ENCODE measurements at regions not wholly inside any gene's neighbourhood (a gene's known extent, or its start where the extent isn't known, plus 50 kb on each side); places are given as distances from the start of the nearest gene placed in this dataset.

- H3K9me3 ChIP-seq (ENCODE audit: control insufficient read depth, insufficient read depth, low read depth, low read length): no peaks in the 10 kb centered on the region
- no peak overlapping the region for H3K4me3 ChIP-seq (ENCODE audit: low read depth, low read length)
- POLR2A ChIA-PET: interaction anchor here (0.5 kb wide), 1 partner anchor 19 kb away, joined by 5 read pairs; no protein-coding TSS in a partner anchor
- TF ChIP-seq EGR2 (tag by site-specific recombination; IDR thresholded peaks at IDR 0.05; ENCODE audit: low read depth) (no peak), ZFHX2 (tag by site-specific recombination; conservative IDR thresholded peaks at IDR 0.05) (no peak), ZNF510 (tag by site-specific recombination; IDR thresholded peaks at IDR 0.05; ENCODE audit: insufficient replicate concordance) (no peak), OSR2 (tag by site-specific recombination; IDR thresholded peaks at IDR 0.05) (no peak), MYNN (tag by site-specific recombination; IDR thresholded peaks at IDR 0.05; ENCODE audit: borderline replicate concordance) (no peak), ZNF404 (tag by site-specific recombination; IDR thresholded peaks at IDR 0.05) (no peak), ZNF354C (tag by site-specific recombination; IDR thresholded peaks at IDR 0.05; ENCODE audit: borderline replicate concordance, low read depth) (no peak), ZNF544 (tag by site-specific recombination; IDR thresholded peaks at IDR 0.05) (no peak), ZNF18 (tag by site-specific recombination; IDR thresholded peaks at IDR 0.05) (no peak), SCRT2 (tag by site-specific recombination; IDR thresholded peaks at IDR 0.05) (no peak), ZNF514 (tag by site-specific recombination; IDR thresholded peaks at IDR 0.05) (no peak), PRDM1 (tag by site-specific recombination; IDR thresholded peaks at IDR 0.05) (no peak), ZNF426 (tag by site-specific recombination; IDR thresholded peaks at IDR 0.05) (no peak), ZNF423 (tag by site-specific recombination; IDR thresholded peaks at IDR 0.05) (no peak), KLF16 (tag by site-specific recombination; IDR thresholded peaks at IDR 0.05) (no peak), ZNF555 (tag by site-specific recombination; conservative IDR thresholded peaks at IDR 0.05) (no peak)
- no peaks in the 10 kb centered on the region for H3K36me3 ChIP-seq (ENCODE audit: control insufficient read depth in 2 of 2, insufficient read depth in 1 of 2, low read length in 2 of 2)
- H3K27ac ChIP-seq (ENCODE audit: extremely low read depth, low read depth, low read length): no peak overlapping the region
- no peaks in the 10 kb centered on the region; the same call in 1 of the 2 replicates for H3K4me1 ChIP-seq (ENCODE audit: control insufficient read depth, insufficient read depth, low read length)
- CTCF ChIA-PET: interaction anchor here (1.2 to 1.8 kb wide), 2 partner anchors 12 to 24 kb away, joined by 4 to 5 read pairs; no protein-coding TSS in a partner anchor
These were observed 57.1 kb upstream of the KMT2E start for GRCh38 chr7:104956753-104957450.

- ChIA-PET CTCF (interaction anchor here (1.5 kb wide), 1 partner anchor 23 kb away, joined by 3 read pairs; no protein-coding TSS in a partner anchor), POLR2A (no interaction called here)
- Histone ChIP-seq H3K4me3 (ENCODE audit: low read depth, low read length) (no peak overlapping the region), H3K36me3 (ENCODE audit: control insufficient read depth in 2 of 2, insufficient read depth in 1 of 2, low read length in 2 of 2) (no peaks in the 10 kb centered on the region), H3K27ac (ENCODE audit: extremely low read depth, low read depth, low read length) (no peak overlapping the region), H3K4me1 (ENCODE audit: control insufficient read depth, insufficient read depth, low read length) (no peaks in the 10 kb centered on the region; the same call in 1 of the 2 replicates), H3K9me3 (ENCODE audit: control insufficient read depth, insufficient read depth, low read depth, low read length) (no peaks in the 10 kb centered on the region)
- TF ChIP-seq ZNF621 (tag by site-specific recombination; IDR thresholded peaks at IDR 0.05): no peak
- TF ChIP-seq HOXC10 (CRISPR knock-in tag; IDR thresholded peaks at IDR 0.05): no peak
- no peak for TF ChIP-seq BCL11A (tag by site-specific recombination; IDR thresholded peaks at IDR 0.05; ENCODE audit: low read depth)
- TF ChIP-seq ZFHX2 (tag by site-specific recombination; conservative IDR thresholded peaks at IDR 0.05): 0 out of 2 replicates have a peak, but pooled peaks have one; percentile 25
- no peak for TF ChIP-seq ZNF280C (tag by site-specific recombination; IDR thresholded peaks at IDR 0.05)
- no peak for TF ChIP-seq ZNF23 (tag by site-specific recombination; IDR thresholded peaks at IDR 0.05; ENCODE audit: borderline replicate concordance)
- 0 out of 2 replicates have a peak, but pooled peaks have one; percentile 9 for TF ChIP-seq EGR2 (tag by site-specific recombination; IDR thresholded peaks at IDR 0.05; ENCODE audit: low read depth)
These were observed 55.6 kb upstream of the KMT2E start for GRCh38 chr7:104958371-104958865.
